Heart left ventricle (tissue), 16 donors: ENCODE measurements at regions not wholly inside any gene's neighbourhood (a gene's known extent, or its start where the extent isn't known, plus 50 kb on each side); places are given as distances from the start of the nearest gene placed in this dataset.

Experiments used
- ATAC-seq, 4 donors: fragments of 200-7000 bp; cut with Tn5 transposase; one replicate each; pipeline ENCODE4 v1.9.1; 2020 to 2022; ENCODE audit warnings: moderate library complexity in 4 of 4, mild to moderate bottlenecking in 3 of 4, moderate number of reproducible peaks in 1 of 4
- DNase-seq, 5 donors: peaks; one replicate each; pipeline ENCODE4 v3.0.0-alpha.2; 2020
- H3K27ac ChIP-seq, 12 donors: fragments of 200-600 bp; sonication (generic) in 4 of 12; one replicate each; pipeline versions ENCODE4 v1.5.0 to v1.8.0; 2016 to 2022; ENCODE audit warnings: mild to moderate bottlenecking in 2 of 12
- H3K27me3 ChIP-seq, 9 donors: fragments of 200-600 bp; sonication (generic) in 2 of 9; one replicate each; pipeline versions ENCODE4 v1.5.1 to v1.8.0; 2016 to 2022; ENCODE audit warnings: mild to moderate bottlenecking in 3 of 9
- H3K36me3 ChIP-seq, 9 donors: fragments of 200-600 bp; sonication (generic) in 2 of 9; one replicate each; pipeline versions ENCODE4 v1.5.0 to v1.8.0; 2018 to 2022; ENCODE audit warnings: mild to moderate bottlenecking in 2 of 9
- H3K4me1 ChIP-seq, 12 donors: fragments of 200-600 bp; sonication (generic) in 4 of 12; one replicate each; pipeline versions ENCODE4 v1.5.0 to v1.8.0; 2016 to 2022; ENCODE audit warnings: mild to moderate bottlenecking in 3 of 12
- H3K4me3 ChIP-seq, 12 donors: fragments of 200-600 bp; sonication (generic) in 4 of 12; one replicate each; pipeline versions ENCODE4 v1.5.0 to v1.8.0; 2017 to 2022; ENCODE audit warnings: mild to moderate bottlenecking in 9 of 12, moderate library complexity in 4 of 12
- H3K9me3 ChIP-seq, 12 donors: fragments of 200-600 bp; sonication (generic) in 4 of 12; one replicate each; pipeline versions ENCODE4 v1.5.0 to v1.8.0; 2016 to 2022; ENCODE audit warnings: mild to moderate bottlenecking in 1 of 12
- CTCF ChIP-seq, 12 donors: fragments of 200-600 bp; sonication (generic) in 4 of 12; IDR thresholded peaks; one replicate each; pipeline versions ENCODE4 v1.5.0 to v1.8.0; 2018 to 2022; ENCODE audit warnings: antibody characterized with exemption in 12 of 12, mild to moderate bottlenecking in 5 of 12
- POLR2A ChIP-seq, 2 donors: fragments of 450-650 bp; IDR thresholded peaks; one replicate each; pipeline ENCODE4 v1.6.1; 2017; ENCODE audit warnings: antibody characterized with exemption in 2 of 2, mild to moderate bottlenecking in 2 of 2, moderate library complexity in 2 of 2
- WGBS, 4 donors: extraction: QIAGEN DNeasy Blood & Tissue Kit in 2 of 4; methylation state at CpG; one replicate each; pipeline versions ENCODE4 v1.1.5 to v1.1.7; 2013 to 2018; 5-methylcytosine and 5-hydroxymethylcytosine counted together
- intact Hi-C, 10 donors: fragments of 100-400 bp; cut with DNase I; formaldehyde crosslinking; loops; one replicate each; pipeline versions ENCODE4 v1.11.1 to v1.14.2; 2022
- donor health status: ischemic (EF 13 %, LVEDD 7.1; RV severe dilation, severe dysfunction).
- donor health status: healthy with polysubstance abuse.
- donor health status: DM: no; HTN: yes; CAD: no.
- donor health status: DM: no; HTN: no; CAD: no.
- donor health status: ischemic (EF 25% LVEDD 6.9; RV normal size, moderate dysfunction).
- donor health status: ischemic (EF 25% LVEDD 5.7; RV mildly dilated, moderate dysfunction).
- donor health status: healthy.
- donor health status: DM: yes; HTN: yes; CAD: no.
- donor health status: ischemic (EF 35%, LVEDD 5.7; RV mildly dilated, moderate dysfunction).
- donor health status: nonischemic (EF 11% LVEDD 7.7; RV severe dilation, severe dysfunction).
- donor health status: DM: yes; HTN: yes; CAD: no.
- donor health status: PGD.
- donor health status: ischemic (EF 29% LVEDD 5.4; RV normal size, mild dysfunction).
- donor health status: nonischemic (EF 23%, LVEDD 6.1; RV moderate dilation, normal function).

GRCh38 chr14:53861781-53862180 lies 94.8 kb downstream of the BMP4 start:
- TF ChIP-seq POLR2A (IDR thresholded peaks at IDR 0.05) (no peak), CTCF (IDR thresholded peaks at IDR 0.05) (no peak)
- H3K4me3 ChIP-seq, result no peak overlapping the region
- H3K4me1 ChIP-seq, result peaks cover 0 to 9% (median 0%) of the 10 kb centered on the region in 12 donors
- ATAC-seq (no peak), DNase-seq (no peak)
- no peaks in the 10 kb centered on the region for H3K36me3 ChIP-seq
- WGBS, 4 donors, result 91 to 95% (median 93%) methylated on average over 5 of the region's 5 CpGs
- intact Hi-C loops, result no loop called here
- H3K9me3 ChIP-seq, result no peaks in the 10 kb centered on the region
- no peak overlapping the region for H3K27ac ChIP-seq
- H3K27me3 ChIP-seq, result no peaks in the 10 kb centered on the region

- Histone ChIP-seq H3K4me3 (no peak overlapping the region), H3K9me3 (no peaks in the 10 kb centered on the region), H3K27ac (no peak overlapping the region), H3K36me3 (no peaks in the 10 kb centered on the region), H3K27me3 (no peaks in the 10 kb centered on the region), H3K4me1 (no peaks in the 10 kb centered on the region)
- DNase-seq (no peak), ATAC-seq (no peak)
- TF ChIP-seq CTCF (IDR thresholded peaks at IDR 0.05), result no peak
- TF ChIP-seq POLR2A (IDR thresholded peaks at IDR 0.05), result no peak
- WGBS, 4 donors, result 86 to 92% (median 89%) methylated on average over 1 of the region's 1 CpG
- intact Hi-C loops, result no loop called here
Measured at GRCh38 chr14:53858345-53858684, 98.3 kb downstream of the BMP4 start.

- H3K27ac ChIP-seq, result no peak overlapping the region
- intact Hi-C loops, result no loop called here
- 82 to 93% (median 87%) methylated on average over 5 of the region's 5 CpGs for WGBS, 4 donors
- no peaks in the 10 kb centered on the region for H3K27me3 ChIP-seq
- no peaks in the 10 kb centered on the region for H3K36me3 ChIP-seq
- H3K9me3 ChIP-seq, result no peaks in the 10 kb centered on the region
- H3K4me1 ChIP-seq, result no peaks in the 10 kb centered on the region
- no peak for ATAC-seq
- H3K4me3 ChIP-seq, result no peak overlapping the region
- DNase-seq, result no peak
- TF ChIP-seq CTCF (IDR thresholded peaks at IDR 0.05) (no peak), POLR2A (IDR thresholded peaks at IDR 0.05) (no peak)
Measured at GRCh38 chr14:53857625-53858344, 98.8 kb downstream of the BMP4 start.

GRCh38 chr14:53855574-53855973 lies 101.1 kb downstream of the BMP4 start:
- ATAC-seq (no peak), DNase-seq (no peak)
- WGBS, 4 donors, result 39 to 74% (median 61%) methylated on average over 2 of the region's 2 CpGs
- H3K4me3 ChIP-seq, result no peak overlapping the region
- H3K27me3 ChIP-seq, result no peaks in the 10 kb centered on the region
- no peaks in the 10 kb centered on the region for H3K9me3 ChIP-seq
- H3K27ac ChIP-seq, result no peak overlapping the region
- H3K4me1 ChIP-seq, result peaks cover 0 to 8% (median 0%) of the 10 kb centered on the region in 12 donors
- TF ChIP-seq POLR2A (IDR thresholded peaks at IDR 0.05) (no peak), CTCF (IDR thresholded peaks at IDR 0.05) (no peak)
- no peaks in the 10 kb centered on the region for H3K36me3 ChIP-seq
- intact Hi-C loops, result no loop called here
